HepG2 (cell line): ENCODE measurements at regions not wholly inside any gene's neighbourhood (a gene's known extent, or its start where the extent isn't known, plus 50 kb on each side); places are given as distances from the start of the nearest gene placed in this dataset.

ENCODE experiments used
- ATAC-seq: fragments of 200-7000 bp; cut with Tn5 transposase; 3 replicates; pipeline ENCODE4 v1.9.1; 2020; ENCODE audit warnings: mild to moderate bottlenecking, moderate library complexity
- BruUV-seq: library from RNA; stranded (reverse); fragments of 400-500 nt; replicated peaks from 2 replicates; lab custom pipeline; 2021; lab: Mats Ljungman, UMichigan
- CTCF ChIA-PET: fragments of 300-600 bp; formaldehyde crosslinking; extraction: SDS; loops from one replicate; lab custom pipeline; 2021; ENCODE audit warnings: low total read pairs, inconsistent platforms, low intra/inter-chr PET ratio; lab: Yijun Ruan, JAX
- POLR2A ChIA-PET: fragments of 350-600 bp; sonication (Branson Sonifier 250); formaldehyde crosslinking; loops from one replicate; lab custom pipeline; 2020; ENCODE audit warnings: antibody characterized with exemption, inconsistent platforms; lab: Yijun Ruan, JAX
- DNase-seq: peaks from one replicate; pipeline ENCODE4 v3.0.0-alpha.2; 2015; ENCODE audit warnings: low spot score
- FAIRE-seq: peaks from 3 replicates; lab custom pipeline; 2011; peaks lifted over from hg19 to GRCh38; lab: Jason Lieb, UNC
- H2AFZ ChIP-seq: one replicate; pipeline ENCODE4 v1.6.1; 2011; ENCODE audit warnings: low read length, inconsistent platforms
- H3K27ac ChIP-seq: fragments of 300-600 bp; 3 replicates; pipeline ENCODE4 v1.8.0; 2011; ENCODE audit warnings: mixed run types, mild to moderate bottlenecking, mixed read lengths, low read length, inconsistent platforms; ENCODE audit not compliant: insufficient read depth; ENCODE audit errors: extremely low read length
- H3K27me3 ChIP-seq, 2 experiments: fragments of 200-600 bp in 1 of 2; 2 replicates in 1 of 2; 3 replicates in 1 of 2; pipeline versions ENCODE4 v1.6.0 to v1.8.0; 2011; ENCODE audit warnings: low read length in 2 of 2, mild to moderate bottlenecking in 2 of 2, moderate library complexity in 2 of 2, inconsistent platforms in 1 of 2; ENCODE audit not compliant: insufficient read depth in 2 of 2, control insufficient read depth in 1 of 2
- H3K36me3 ChIP-seq, 2 experiments: fragments of 200-600 bp in 1 of 2; replicated peaks in 1 of 2; 2 replicates in 1 of 2; 3 replicates in 1 of 2; pipeline versions ENCODE4 v1.5.1 to v1.8.0; 2011; ENCODE audit warnings: low read length in 2 of 2, inconsistent platforms in 1 of 2; ENCODE audit not compliant: insufficient read depth in 2 of 2, control insufficient read depth in 1 of 2
- H3K4me1 ChIP-seq: 2 replicates; pipeline ENCODE4 v1.5.1; 2012; ENCODE audit warnings: low read length, inconsistent platforms; ENCODE audit not compliant: insufficient read depth
- H3K4me2 ChIP-seq: 2 replicates; pipeline ENCODE4 v1.6.0; 2011; ENCODE audit warnings: low read depth, low read length, inconsistent platforms
- H3K4me3 ChIP-seq, 3 experiments: fragments of 200-600 bp in 1 of 3; sonication (generic), shearing (Covaris generic) in 1 of 3; replicated peaks in 1 of 3; 2 replicates each; pipeline ENCODE4 v1.5.1; 2011 to 2016; ENCODE audit warnings: low read length in 3 of 3, inconsistent platforms in 2 of 3, low read depth in 2 of 3, mild to moderate bottlenecking in 2 of 3, control low read depth in 1 of 3, mixed read lengths in 1 of 3; ENCODE audit not compliant: insufficient read depth in 1 of 3
- H3K79me2 ChIP-seq: one replicate; pipeline ENCODE4 v1.6.1; 2011; ENCODE audit warnings: low read length, inconsistent platforms; ENCODE audit not compliant: insufficient read depth
- H3K9ac ChIP-seq: 2 replicates; pipeline ENCODE4 v1.6.0; 2011; ENCODE audit warnings: mild to moderate bottlenecking, low read depth, low read length, inconsistent platforms; ENCODE audit not compliant: insufficient read depth
- H3K9me3 ChIP-seq: 2 replicates; pipeline ENCODE4 v1.5.1; 2012; ENCODE audit warnings: mild to moderate bottlenecking, low read length
- H4K20me1 ChIP-seq: 2 replicates; pipeline ENCODE4 v1.6.0; 2011; ENCODE audit warnings: inconsistent platforms, mild to moderate bottlenecking, low read length, moderate library complexity; ENCODE audit not compliant: insufficient read depth
- ATRX ChIP-seq: sonication (generic); formaldehyde crosslinking; IDR thresholded peaks from 2 replicates; pipeline ENCODE4 v1.4.0; 2020; ENCODE audit warnings: missing genetic modification reagents, borderline replicate concordance
- FOXA1 ChIP-seq, 2 experiments: fragments of 450-650 bp in 1 of 2; sonication (generic) in 1 of 2; formaldehyde crosslinking in 1 of 2; IDR thresholded peaks; 2 replicates each; pipeline versions ENCODE4 v1.4.0 to v1.6.1; 2016 to 2020; ENCODE audit warnings: missing genetic modification reagents in 1 of 2
- JARID2 ChIP-seq: sonication (generic); formaldehyde crosslinking; IDR thresholded peaks from 2 replicates; pipeline ENCODE4 v1.8.1; 2023; ENCODE audit warnings: missing genetic modification reagents, inconsistent platforms; ENCODE audit not compliant: insufficient replicate concordance
- MATR3 ChIP-seq: sonication (generic); formaldehyde crosslinking; IDR thresholded peaks from 2 replicates; pipeline ENCODE4 v1.4.0; 2020; ENCODE audit warnings: missing genetic modification reagents
- NONO ChIP-seq, 2 experiments: fragments of 450-650 bp in 1 of 2; sonication (generic) in 1 of 2; formaldehyde crosslinking in 1 of 2; IDR thresholded peaks in 1 of 2; conservative IDR thresholded peaks in 1 of 2; 2 replicates each; pipeline versions ENCODE4 v1.6.1 to v1.8.0; 2017 to 2022; ENCODE audit warnings: mild to moderate bottlenecking in 1 of 2, missing genetic modification reagents in 1 of 2, moderate library complexity in 1 of 2
- PAF1 ChIP-seq: IDR thresholded peaks from 2 replicates; pipeline ENCODE4 v1.6.1; 2016; ENCODE audit warnings: missing genetic modification reagents, missing compliant biosample characterization
- SNAI1 ChIP-seq: sonication (generic); formaldehyde crosslinking; IDR thresholded peaks from 2 replicates; pipeline ENCODE4 v1.5.0; 2020; ENCODE audit warnings: mild to moderate bottlenecking, missing genetic modification reagents, borderline replicate concordance
- SRSF9 ChIP-seq: fragments of 200-400 bp; formaldehyde crosslinking; IDR thresholded peaks from 2 replicates; pipeline ENCODE4 v1.6.1; 2018; ENCODE audit warnings: borderline replicate concordance, mild to moderate bottlenecking, low read depth, low read length; ENCODE audit not compliant: insufficient read depth, poor library complexity, severe bottlenecking
- XBP1 ChIP-seq: sonication (generic); formaldehyde crosslinking; IDR thresholded peaks from 2 replicates; pipeline ENCODE4 v1.5.0; 2020; ENCODE audit warnings: missing genetic modification reagents
- ZMAT3 ChIP-seq: sonication (generic); formaldehyde crosslinking; conservative IDR thresholded peaks from 2 replicates; pipeline ENCODE4 v1.7.0; 2021; ENCODE audit warnings: missing genetic modification reagents
- ZNF232 ChIP-seq: sonication (generic); formaldehyde crosslinking; IDR thresholded peaks from 2 replicates; pipeline ENCODE4 v1.4.0; 2020; ENCODE audit warnings: missing genetic modification reagents, borderline replicate concordance
- ZNF570 ChIP-seq: sonication (generic); formaldehyde crosslinking; IDR thresholded peaks from 2 replicates; pipeline ENCODE4 v1.4.0; 2020; ENCODE audit warnings: mild to moderate bottlenecking, missing genetic modification reagents, borderline replicate concordance
- WGBS: methylation state at CpG from one replicate; pipeline ENCODE4 v1.1.6; 2017; ENCODE audit warnings: low lambda C conversion rate; 5-methylcytosine and 5-hydroxymethylcytosine counted together
- in situ Hi-C: cut with HindIII; loops from 2 replicates; pipeline ENCODE4 v1.10.0; 2017; ENCODE audit warnings: low pct_unique_long_range_greater_than_20kb; ENCODE audit not compliant: extremely low pct_ligation_motif_present
- intact Hi-C: fragments of 100-400 bp; cut with micrococcal nuclease; formaldehyde crosslinking; loops from one replicate; pipeline ENCODE4 v1.10.0; 2022; ENCODE audit not compliant: unreplicated experiment
- TF ChIP-seq, protein P1 (sequence below), 2 experiments: fragments of 450-650 bp in 1 of 2; sonication (generic) in 1 of 2; formaldehyde crosslinking in 1 of 2; IDR thresholded peaks; 2 replicates each; pipeline versions ENCODE4 v1.6.1 to v1.8.0; 2016 to 2022; ENCODE audit warnings: antibody characterized with exemption in 1 of 2, mild to moderate bottlenecking in 1 of 2, missing genetic modification reagents in 1 of 2
- TF ChIP-seq, protein P2 (sequence below): sonication (generic); formaldehyde crosslinking; IDR thresholded peaks from 2 replicates; pipeline ENCODE4 v1.4.0; 2020; ENCODE audit warnings: mild to moderate bottlenecking, missing genetic modification reagents, borderline replicate concordance

DNA sequence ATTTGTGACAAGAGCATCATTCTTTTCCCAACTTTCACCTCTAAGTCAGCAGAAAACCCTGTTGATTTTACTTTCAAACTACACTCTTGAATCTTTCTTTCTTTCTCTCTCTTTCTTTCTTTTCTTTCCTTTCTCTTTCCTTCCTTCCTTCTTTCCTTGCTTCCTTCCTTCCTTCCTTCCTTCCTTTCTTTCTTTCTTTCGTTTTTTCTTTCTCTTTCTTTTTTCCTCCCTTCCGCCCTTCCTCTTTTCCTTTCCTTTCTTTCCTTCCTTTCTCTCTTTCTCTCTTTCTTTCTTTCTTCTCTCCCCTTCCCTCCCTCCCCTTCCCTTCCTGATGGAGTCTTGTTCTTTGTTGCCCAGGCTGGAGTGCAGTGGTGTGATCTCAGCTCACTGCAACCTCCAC is 649.5 kb downstream of the PLCL1 start:
- no peak for ATAC-seq
- Histone ChIP-seq H3K4me3 (no peak overlapping the region), H2AFZ (no peak overlapping the region), H4K20me1 (no peaks in the 10 kb centered on the region), H3K9ac (no peak overlapping the region), H3K36me3 (no peaks in the 10 kb centered on the region), H3K27me3 (no peaks in the 10 kb centered on the region), H3K27ac (no peak overlapping the region), H3K4me2 (no peak overlapping the region), H3K4me1 (no peaks in the 10 kb centered on the region), H3K9me3 (no peaks in the 10 kb centered on the region), H3K79me2 (no peaks in the 10 kb centered on the region)
- no peak for DNase-seq
- intact Hi-C loops: no loop called here
- in situ Hi-C loops: no loop called here
- POLR2A ChIA-PET: no interaction called here
- CTCF ChIA-PET: no interaction called here
- BruUV-seq: no TSS peak
- no peak for FAIRE-seq
- 27% methylated on average over 2 of the region's 2 CpGs for WGBS
- no peak for TF ChIP-seq MATR3 (CRISPR knock-in tag)
- TF ChIP-seq SRSF9: no peak
- peak; percentile 13; the same call in 1 of the 2 replicates for TF ChIP-seq FOXA1 (IDR thresholded peaks at IDR 0.05)
- no peak for TF ChIP-seq FOXA1 (CRISPR knock-in tag; IDR thresholded peaks at IDR 0.05)
- no peak for TF ChIP-seq ZNF232 (CRISPR knock-in tag)
- 0 out of 2 replicates have a peak, but pooled peaks have one; percentile 54 for TF ChIP-seq NONO (IDR thresholded peaks at IDR 0.05)
- TF ChIP-seq NONO (CRISPR knock-in tag; conservative IDR thresholded peaks at IDR 0.05): no peak
- TF ChIP-seq JARID2 (CRISPR knock-in tag): no peak
- TF ChIP-seq ATRX (CRISPR knock-in tag): no peak
- no peak for TF ChIP-seq SNAI1 (CRISPR knock-in tag)
- TF ChIP-seq, protein P1, sequence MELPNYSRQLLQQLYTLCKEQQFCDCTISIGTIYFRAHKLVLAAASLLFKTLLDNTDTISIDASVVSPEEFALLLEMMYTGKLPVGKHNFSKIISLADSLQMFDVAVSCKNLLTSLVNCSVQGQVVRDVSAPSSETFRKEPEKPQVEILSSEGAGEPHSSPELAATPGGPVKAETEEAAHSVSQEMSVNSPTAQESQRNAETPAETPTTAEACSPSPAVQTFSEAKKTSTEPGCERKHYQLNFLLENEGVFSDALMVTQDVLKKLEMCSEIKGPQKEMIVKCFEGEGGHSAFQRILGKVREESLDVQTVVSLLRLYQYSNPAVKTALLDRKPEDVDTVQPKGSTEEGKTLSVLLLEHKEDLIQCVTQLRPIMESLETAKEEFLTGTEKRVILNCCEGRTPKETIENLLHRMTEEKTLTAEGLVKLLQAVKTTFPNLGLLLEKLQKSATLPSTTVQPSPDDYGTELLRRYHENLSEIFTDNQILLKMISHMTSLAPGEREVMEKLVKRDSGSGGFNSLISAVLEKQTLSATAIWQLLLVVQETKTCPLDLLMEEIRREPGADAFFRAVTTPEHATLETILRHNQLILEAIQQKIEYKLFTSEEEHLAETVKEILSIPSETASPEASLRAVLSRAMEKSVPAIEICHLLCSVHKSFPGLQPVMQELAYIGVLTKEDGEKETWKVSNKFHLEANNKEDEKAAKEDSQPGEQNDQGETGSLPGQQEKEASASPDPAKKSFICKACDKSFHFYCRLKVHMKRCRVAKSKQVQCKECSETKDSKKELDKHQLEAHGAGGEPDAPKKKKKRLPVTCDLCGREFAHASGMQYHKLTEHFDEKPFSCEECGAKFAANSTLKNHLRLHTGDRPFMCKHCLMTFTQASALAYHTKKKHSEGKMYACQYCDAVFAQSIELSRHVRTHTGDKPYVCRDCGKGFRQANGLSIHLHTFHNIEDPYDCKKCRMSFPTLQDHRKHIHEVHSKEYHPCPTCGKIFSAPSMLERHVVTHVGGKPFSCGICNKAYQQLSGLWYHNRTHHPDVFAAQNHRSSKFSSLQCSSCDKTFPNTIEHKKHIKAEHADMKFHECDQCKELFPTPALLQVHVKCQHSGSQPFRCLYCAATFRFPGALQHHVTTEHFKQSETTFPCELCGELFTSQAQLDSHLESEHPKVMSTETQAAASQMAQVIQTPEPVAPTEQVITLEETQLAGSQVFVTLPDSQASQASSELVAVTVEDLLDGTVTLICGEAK (IDR thresholded peaks at IDR 0.05): peak; percentile 1; the same call in 1 of the 2 replicates
- TF ChIP-seq, protein P1 (CRISPR knock-in tag; IDR thresholded peaks at IDR 0.05): no peak
- TF ChIP-seq XBP1 (CRISPR knock-in tag): no peak
- TF ChIP-seq ZMAT3 (CRISPR knock-in tag): no peak
- no peak for TF ChIP-seq ZNF570 (CRISPR knock-in tag)
- no peak for TF ChIP-seq PAF1 (CRISPR knock-in tag)
- TF ChIP-seq, protein P2, sequence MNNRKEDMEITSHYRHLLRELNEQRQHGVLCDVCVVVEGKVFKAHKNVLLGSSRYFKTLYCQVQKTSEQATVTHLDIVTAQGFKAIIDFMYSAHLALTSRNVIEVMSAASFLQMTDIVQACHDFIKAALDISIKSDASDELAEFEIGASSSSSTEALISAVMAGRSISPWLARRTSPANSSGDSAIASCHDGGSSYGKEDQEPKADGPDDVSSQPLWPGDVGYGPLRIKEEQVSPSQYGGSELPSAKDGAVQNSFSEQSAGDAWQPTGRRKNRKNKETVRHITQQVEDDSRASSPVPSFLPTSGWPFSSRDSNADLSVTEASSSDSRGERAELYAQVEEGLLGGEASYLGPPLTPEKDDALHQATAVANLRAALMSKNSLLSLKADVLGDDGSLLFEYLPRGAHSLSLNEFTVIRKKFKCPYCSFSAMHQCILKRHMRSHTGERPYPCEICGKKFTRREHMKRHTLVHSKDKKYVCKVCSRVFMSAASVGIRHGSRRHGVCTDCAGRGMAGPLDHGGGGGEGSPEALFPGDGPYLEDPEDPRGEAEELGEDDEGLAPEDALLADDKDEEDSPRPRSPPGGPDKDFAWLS: no peak
